Brain microvascular endothelial cell (primary cell): ENCODE measurements at regions not wholly inside any gene's neighbourhood (a gene's known extent, or its start where the extent isn't known, plus 50 kb on each side); places are given as distances from the start of the nearest gene placed in this dataset.

Source experiments
- DNase-seq: peaks from one replicate; pipeline ENCODE4 v3.0.0-alpha.2; 2020
- H3K27ac ChIP-seq: fragments of 250-450 bp; sonication (Bioruptor Pico); 2 replicates; pipeline ENCODE4 v1.5.1; 2020; ENCODE audit warnings: mild to moderate bottlenecking, moderate library complexity
- H3K27me3 ChIP-seq: fragments of 250-450 bp; sonication (Bioruptor Pico); replicated peaks from 2 replicates; pipeline ENCODE4 v1.5.1; 2020; ENCODE audit warnings: mild to moderate bottlenecking
- H3K36me3 ChIP-seq: fragments of 250-450 bp; sonication (Bioruptor Pico); replicated peaks from 2 replicates; pipeline ENCODE4 v1.5.1; 2020; ENCODE audit warnings: mild to moderate bottlenecking
- H3K4me3 ChIP-seq: 2 replicates; pipeline ENCODE4 v1.5.1; 2011; ENCODE audit warnings: low read depth, mild to moderate bottlenecking, control low read depth, low read length, moderate library complexity
- CTCF ChIP-seq: IDR thresholded peaks from 2 replicates; pipeline ENCODE4 v1.5.1; 2011; ENCODE audit warnings: low read depth, mild to moderate bottlenecking, moderate library complexity, low read length, control low read depth, inconsistent platforms; ENCODE audit errors: missing control alignments
- in situ Hi-C: cut with HindIII; loops from 2 replicates; pipeline ENCODE4 v1.10.0; 2017; ENCODE audit warnings: low sequenced_read_pairs, low pct_ligation_motif_present

GRCh38 chr16:88298833-88299745, 83.7 kb upstream of the ZNF469 start:
- DNase-seq: peak; percentile 63
- Histone ChIP-seq H3K4me3 (no peak overlapping the region), H3K27ac (peak overlapping the region; percentile 51), H3K27me3 (no peaks in the 10 kb centered on the region), H3K36me3 (no peaks in the 10 kb centered on the region)
- no peak for TF ChIP-seq CTCF
- in situ Hi-C loops: no loop called here

- Histone ChIP-seq H3K36me3 (no peaks in the 10 kb centered on the region), H3K27ac (peak overlapping the region; percentile 51), H3K4me3 (no peak overlapping the region), H3K27me3 (no peaks in the 10 kb centered on the region)
- TF ChIP-seq CTCF: no peak
- no peak for DNase-seq
- in situ Hi-C loops: no loop called here
Observed at GRCh38 chr16:88299751-88300462, 82.9 kb upstream of the ZNF469 start.

- in situ Hi-C loops: no loop called here
Observed at GRCh38 chr16:88300463-88300835, 82.3 kb upstream of the ZNF469 start.

GRCh38 chr16:88301431-88301830, 81.3 kb upstream of the ZNF469 start:
- Histone ChIP-seq H3K27ac (no peak overlapping the region), H3K27me3 (no peaks in the 10 kb centered on the region), H3K36me3 (no peaks in the 10 kb centered on the region), H3K4me3 (no peak overlapping the region)
- in situ Hi-C loops: no loop called here
- DNase-seq: no peak
- TF ChIP-seq CTCF: no peak

More at GRCh38 chr16:88300463-88300835, 82.3 kb upstream of the ZNF469 start:
- Histone ChIP-seq H3K27me3 (no peaks in the 10 kb centered on the region), H3K4me3 (no peak overlapping the region), H3K27ac (no peak overlapping the region), H3K36me3 (no peaks in the 10 kb centered on the region)
- TF ChIP-seq CTCF: no peak
- DNase-seq: no peak

- Histone ChIP-seq H3K27ac (no peak overlapping the region), H3K36me3 (no peaks in the 10 kb centered on the region), H3K4me3 (no peak overlapping the region), H3K27me3 (no peaks in the 10 kb centered on the region)
- in situ Hi-C loops: no loop called here
- DNase-seq: no peak
- TF ChIP-seq CTCF: no peak
Observed at GRCh38 chr16:88301886-88302285, 80.9 kb upstream of the ZNF469 start.
